SK-N-SH treated with all-trans-retinoic acid at 6 μM for 48 hours (cell line): ENCODE measurements at regions not wholly inside any gene's neighbourhood (a gene's known extent, or its start where the extent isn't known, plus 50 kb on each side); places are given as distances from the start of the nearest gene placed in this dataset.

Experiments used
- ATAC-seq: fragments of 200-7000 bp; cut with Tn5 transposase; 3 replicates; pipeline ENCODE4 v1.9.1; 2020; ENCODE audit warnings: mild to moderate bottlenecking, moderate library complexity
- ARNTL ChIP-seq: fragments of 450-650 bp; formaldehyde crosslinking; IDR thresholded peaks from 2 replicates; pipeline ENCODE4 v1.5.0; 2020; ENCODE audit warnings: low read depth, mild to moderate bottlenecking, moderate library complexity, borderline replicate concordance
- BACH2 ChIP-seq: fragments of 250-450 bp; sonication (Bioruptor Pico); IDR thresholded peaks from 2 replicates; pipeline ENCODE4 v1.9.0; 2021; ENCODE audit warnings: mild to moderate bottlenecking, borderline replicate concordance
- CREB5 ChIP-seq: fragments of 250-450 bp; sonication (Bioruptor Pico); IDR thresholded peaks from 2 replicates; pipeline ENCODE4 v1.5.1; 2020; ENCODE audit warnings: low read depth, mild to moderate bottlenecking, moderate library complexity
- CSRNP3 ChIP-seq: fragments of 250-450 bp; sonication (Bioruptor Pico); IDR thresholded peaks from 2 replicates; pipeline ENCODE4 v1.5.1; 2021; ENCODE audit warnings: mild to moderate bottlenecking, moderate library complexity
- ESRRG ChIP-seq: fragments of 250-450 bp; sonication (Bioruptor Pico); IDR thresholded peaks from 2 replicates; pipeline ENCODE4 v1.6.1; 2021; ENCODE audit warnings: mild to moderate bottlenecking
- ISL1 ChIP-seq: fragments of 250-450 bp; sonication (Bioruptor Pico); IDR thresholded peaks from 2 replicates; pipeline ENCODE4 v2.1.2; 2022; ENCODE audit warnings: mild to moderate bottlenecking, moderate library complexity
- OSR1 ChIP-seq: fragments of 250-450 bp; sonication (Bioruptor Pico); IDR thresholded peaks from 2 replicates; pipeline ENCODE4 v1.8.0; 2022; ENCODE audit warnings: moderate library complexity, mild to moderate bottlenecking, inconsistent platforms
- PATZ1 ChIP-seq: fragments of 250-450 bp; sonication (Bioruptor Pico); IDR thresholded peaks from 2 replicates; pipeline ENCODE4 v1.8.0; 2020; ENCODE audit warnings: mild to moderate bottlenecking, moderate library complexity, borderline replicate concordance
- POU6F1 ChIP-seq: fragments of 250-450 bp; sonication (Bioruptor Pico); IDR thresholded peaks from 2 replicates; pipeline ENCODE4 v1.8.0; 2021; ENCODE audit warnings: low read depth, mild to moderate bottlenecking, moderate library complexity, borderline replicate concordance
- PPARA ChIP-seq: fragments of 250-450 bp; sonication (Bioruptor Pico); IDR thresholded peaks from 2 replicates; pipeline ENCODE4 v1.5.0; 2020; ENCODE audit warnings: mild to moderate bottlenecking, borderline replicate concordance
- RARB ChIP-seq: fragments of 250-450 bp; sonication (Bioruptor Pico); IDR thresholded peaks from 2 replicates; pipeline ENCODE4 v1.8.0; 2021; ENCODE audit warnings: mild to moderate bottlenecking, moderate library complexity
- SNAI2 ChIP-seq: fragments of 250-450 bp; sonication (Bioruptor Pico); IDR thresholded peaks from 2 replicates; pipeline ENCODE4 v1.5.0; 2020; ENCODE audit warnings: mild to moderate bottlenecking, moderate library complexity
- TCF4 ChIP-seq: fragments of 250-450 bp; sonication (Bioruptor Pico); IDR thresholded peaks from 2 replicates; pipeline ENCODE4 v1.8.0; 2021; ENCODE audit warnings: mild to moderate bottlenecking, moderate library complexity, borderline replicate concordance
- TSHZ2 ChIP-seq: fragments of 250-450 bp; sonication (Bioruptor Pico); IDR thresholded peaks from 2 replicates; pipeline ENCODE4 v1.5.0; 2020; ENCODE audit warnings: mild to moderate bottlenecking, moderate library complexity
- ZFP30 ChIP-seq: fragments of 450-650 bp; formaldehyde crosslinking; IDR thresholded peaks from 2 replicates; pipeline ENCODE4 v1.5.0; 2022; ENCODE audit warnings: mild to moderate bottlenecking, moderate library complexity
- ZNF565 ChIP-seq: fragments of 450-650 bp; formaldehyde crosslinking; conservative IDR thresholded peaks from 2 replicates; pipeline ENCODE4 v1.5.0; 2020; ENCODE audit warnings: low read depth, mild to moderate bottlenecking, moderate library complexity
- ZNF70 ChIP-seq: fragments of 450-650 bp; formaldehyde crosslinking; IDR thresholded peaks from 2 replicates; pipeline ENCODE4 v1.5.0; 2020; ENCODE audit warnings: mild to moderate bottlenecking, moderate library complexity
- ZNF8 ChIP-seq: fragments of 450-650 bp; formaldehyde crosslinking; IDR thresholded peaks from 2 replicates; pipeline ENCODE4 v1.5.0; 2020; ENCODE audit warnings: mild to moderate bottlenecking, moderate library complexity

GRCh38 chr3:11096266-11097139 is 57.8 kb upstream of the HRH1 start:
- peak; percentile 98 for ATAC-seq
- no peak for TF ChIP-seq RARB
- no peak for TF ChIP-seq SNAI2
- no peak for TF ChIP-seq OSR1 (CRISPR knock-in tag)
- TF ChIP-seq CSRNP3, result no peak
- TF ChIP-seq ZNF70 (CRISPR knock-in tag), result peak; percentile 18; the same call in 1 of the 2 replicates
- no peak for TF ChIP-seq PPARA (CRISPR knock-in tag)
- TF ChIP-seq ZNF8 (CRISPR knock-in tag), result no peak
- TF ChIP-seq ISL1 (CRISPR knock-in tag), result no peak
- no peak for TF ChIP-seq ARNTL (CRISPR knock-in tag)
- no peak for TF ChIP-seq ESRRG (CRISPR knock-in tag)
- peak; percentile 47; the same call in 1 of the 2 replicates for TF ChIP-seq PATZ1
- no peak for TF ChIP-seq ZNF565 (CRISPR knock-in tag)
- peak; percentile 62 for TF ChIP-seq TCF4 (CRISPR knock-in tag)

GRCh38 chr3:11099306-11099705 is 55.0 kb upstream of the HRH1 start:
- TF ChIP-seq SNAI2, result no peak
- TF ChIP-seq TCF4 (CRISPR knock-in tag), result no peak
- TF ChIP-seq ESRRG (CRISPR knock-in tag), result no peak
- no peak for TF ChIP-seq ZNF565 (CRISPR knock-in tag)
- TF ChIP-seq POU6F1 (CRISPR knock-in tag), result no peak
- TF ChIP-seq ZNF8 (CRISPR knock-in tag), result no peak
- no peak for TF ChIP-seq BACH2 (CRISPR knock-in tag)
- TF ChIP-seq ARNTL (CRISPR knock-in tag), result no peak
- no peak for TF ChIP-seq CREB5 (CRISPR knock-in tag)
- TF ChIP-seq TSHZ2 (CRISPR knock-in tag), result no peak
- no peak for TF ChIP-seq ZFP30 (CRISPR knock-in tag)
- TF ChIP-seq ZNF70 (CRISPR knock-in tag), result no peak
- TF ChIP-seq CSRNP3, result no peak
- no peak for TF ChIP-seq PPARA (CRISPR knock-in tag)
- no peak for TF ChIP-seq PATZ1
- TF ChIP-seq OSR1 (CRISPR knock-in tag), result no peak

More at GRCh38 chr3:11099306-11099705, 55.0 kb upstream of the HRH1 start:
- no peak for ATAC-seq
